ENCODE measurements at regions not wholly inside any gene's neighbourhood (a gene's known extent, or its start where the extent isn't known, plus 50 kb on each side); places are given as distances from the start of the nearest gene placed in this dataset.

DNA sequence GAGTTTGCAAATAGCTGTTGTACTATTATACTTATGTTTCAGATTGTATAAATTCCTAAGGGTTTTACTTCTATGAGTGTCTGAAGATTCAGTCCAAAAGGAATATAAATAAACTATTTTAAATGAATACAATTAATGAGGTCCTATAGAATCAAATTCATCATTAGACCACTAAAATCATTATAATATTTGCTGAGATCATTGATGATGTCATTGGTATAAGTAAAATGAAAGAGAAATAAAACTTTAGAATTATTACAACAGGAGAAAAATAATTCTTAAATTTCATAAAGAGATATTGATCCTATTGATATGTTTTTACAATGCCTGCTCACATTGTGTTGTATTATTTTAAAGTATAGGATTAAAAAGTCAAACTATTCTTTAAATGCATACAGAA, 544.0 kb upstream of the ZWINT start:
- H3K4me3 Mint-ChIP-seq, result no peak overlapping the region
- Histone ChIP-seq H3K9me3 (no peaks in the 10 kb centered on the region), H3K27ac (ENCODE audit: low read length) (no peak overlapping the region), H3K4me3 (ENCODE audit: control insufficient read depth in 1 of 2, extremely low read depth in 1 of 2, low read length in 1 of 2) (no peak overlapping the region), H3K27me3 (replicated peaks in 1 of 2; ENCODE audit: control insufficient read depth in 2 of 2, extremely low read depth in 1 of 2, insufficient read depth in 2 of 2, low read length in 1 of 2) (no peaks in the 10 kb centered on the region), H3K4me1 (ENCODE audit: control insufficient read depth in 1 of 2, extremely low read depth in 1 of 2, insufficient read depth in 2 of 2, low read length in 2 of 2) (no peaks in the 10 kb centered on the region), H3K36me3 (ENCODE audit: control insufficient read depth in 2 of 2, extremely low read depth in 1 of 2, insufficient read depth in 1 of 2, low read length in 1 of 2) (no peaks in the 10 kb centered on the region)
- ChIA-PET POLR2A (no interaction called here), CTCF (interaction anchor here in 1 of 2 donors (0.6 kb wide), 1 partner anchor 84 kb away, joined by 8 read pairs; no protein-coding TSS in a partner anchor)
- no peak overlapping the region for H3K27ac Mint-ChIP-seq
- no peaks in the 10 kb centered on the region for H3K4me1 Mint-ChIP-seq
- no peak for ATAC-seq (replicated peaks in 1 of 4)
- no peaks in the 10 kb centered on the region for H3K36me3 Mint-ChIP-seq
- peaks cover 6 to 7% (median 6%) of the 10 kb centered on the region in 3 donors for H3K9me3 Mint-ChIP-seq
- H3K27me3 Mint-ChIP-seq, result no peaks in the 10 kb centered on the region
- DNase-seq, result no peak

DNA sequence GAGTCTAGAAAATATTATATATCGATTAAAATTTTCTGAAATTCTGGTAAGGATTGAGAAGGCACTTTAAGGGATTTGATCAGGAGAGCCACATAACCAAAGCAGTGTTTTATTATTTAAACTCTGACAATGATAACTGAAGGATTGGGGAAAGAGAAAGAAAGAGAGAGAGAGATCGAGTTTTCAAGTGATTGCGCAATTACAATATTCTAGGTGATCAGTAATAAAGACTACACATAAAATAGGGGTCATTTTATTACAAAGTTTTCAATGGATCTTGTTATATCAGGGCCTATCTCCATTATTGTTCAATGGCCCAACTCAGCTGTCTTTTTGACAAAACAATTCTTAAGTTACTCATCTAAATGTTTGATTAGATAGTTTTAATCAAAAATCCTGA, 541.5 kb upstream of the ZWINT start:
- Histone ChIP-seq H3K36me3 (ENCODE audit: control insufficient read depth in 2 of 2, extremely low read depth in 1 of 2, insufficient read depth in 1 of 2, low read length in 1 of 2) (no peaks in the 10 kb centered on the region), H3K4me3 (ENCODE audit: control insufficient read depth in 1 of 2, extremely low read depth in 1 of 2, low read length in 1 of 2) (no peak overlapping the region), H3K4me1 (ENCODE audit: control insufficient read depth in 1 of 2, extremely low read depth in 1 of 2, insufficient read depth in 2 of 2, low read length in 2 of 2) (no peaks in the 10 kb centered on the region), H3K27ac (ENCODE audit: low read length) (no peak overlapping the region), H3K27me3 (replicated peaks in 1 of 2; ENCODE audit: control insufficient read depth in 2 of 2, extremely low read depth in 1 of 2, insufficient read depth in 2 of 2, low read length in 1 of 2) (no peaks in the 10 kb centered on the region), H3K9me3 (no peaks in the 10 kb centered on the region)
- no peaks in the 10 kb centered on the region for H3K4me1 Mint-ChIP-seq
- H3K4me3 Mint-ChIP-seq, result no peak overlapping the region
- no peaks in the 10 kb centered on the region for H3K36me3 Mint-ChIP-seq
- ChIA-PET POLR2A (no interaction called here), CTCF (no interaction called here)
- H3K27ac Mint-ChIP-seq, result no peak overlapping the region
- no CpG with 5 or more reads among the region's 3 CpGs for WGBS (ENCODE audit: insufficient coverage)
- no peak for DNase-seq
- no peaks in the 10 kb centered on the region for H3K27me3 Mint-ChIP-seq
- peaks cover 4 to 8% (median 8%) of the 10 kb centered on the region in 3 donors for H3K9me3 Mint-ChIP-seq
- no peak for ATAC-seq (replicated peaks in 1 of 4)

DNA sequence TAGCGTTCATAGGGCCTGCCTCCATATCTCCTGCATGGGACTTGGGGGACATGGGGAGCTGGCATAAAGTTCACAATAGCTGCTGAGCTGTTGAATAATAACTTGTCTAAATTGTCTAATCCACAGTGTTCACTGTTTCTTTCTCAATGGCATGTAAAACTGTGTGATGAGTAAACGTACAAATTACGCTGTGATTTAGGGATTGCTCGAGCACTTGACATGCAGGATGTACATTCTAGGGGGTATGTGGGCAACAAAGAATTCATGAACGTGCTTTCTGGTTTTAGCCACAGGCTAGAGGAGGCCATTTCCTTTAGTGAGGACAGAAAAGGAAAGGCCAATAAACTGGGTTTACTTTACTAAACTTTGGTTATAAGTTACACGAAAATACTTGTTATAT, 534.2 kb upstream of the ZWINT start:
- Histone ChIP-seq H3K4me3 (ENCODE audit: control insufficient read depth in 1 of 2, extremely low read depth in 1 of 2, low read length in 1 of 2) (no peak overlapping the region), H3K36me3 (ENCODE audit: control insufficient read depth in 2 of 2, extremely low read depth in 1 of 2, insufficient read depth in 1 of 2, low read length in 1 of 2) (no peaks in the 10 kb centered on the region), H3K27me3 (replicated peaks in 1 of 2; ENCODE audit: control insufficient read depth in 2 of 2, extremely low read depth in 1 of 2, insufficient read depth in 2 of 2, low read length in 1 of 2) (no peaks in the 10 kb centered on the region), H3K4me1 (ENCODE audit: control insufficient read depth in 1 of 2, extremely low read depth in 1 of 2, insufficient read depth in 2 of 2, low read length in 2 of 2) (no peaks in the 10 kb centered on the region), H3K9me3 (peaks cover 3% of the 10 kb centered on the region), H3K27ac (ENCODE audit: low read length) (no peak overlapping the region)
- no peaks in the 10 kb centered on the region for H3K4me1 Mint-ChIP-seq
- DNase-seq (no peak), ATAC-seq (replicated peaks in 1 of 4) (no peak)
- ChIA-PET POLR2A (no interaction called here), CTCF (no interaction called here)
- no peaks in the 10 kb centered on the region for H3K36me3 Mint-ChIP-seq
- H3K27me3 Mint-ChIP-seq, result no peaks in the 10 kb centered on the region
- WGBS (ENCODE audit: insufficient coverage), result 60% methylated on average over 2 of the region's 6 CpGs
- H3K27ac Mint-ChIP-seq, result no peak overlapping the region
- no peak overlapping the region for H3K4me3 Mint-ChIP-seq
- H3K9me3 Mint-ChIP-seq, result peaks cover 3 to 18% (median 10%) of the 10 kb centered on the region in 3 donors

DNA sequence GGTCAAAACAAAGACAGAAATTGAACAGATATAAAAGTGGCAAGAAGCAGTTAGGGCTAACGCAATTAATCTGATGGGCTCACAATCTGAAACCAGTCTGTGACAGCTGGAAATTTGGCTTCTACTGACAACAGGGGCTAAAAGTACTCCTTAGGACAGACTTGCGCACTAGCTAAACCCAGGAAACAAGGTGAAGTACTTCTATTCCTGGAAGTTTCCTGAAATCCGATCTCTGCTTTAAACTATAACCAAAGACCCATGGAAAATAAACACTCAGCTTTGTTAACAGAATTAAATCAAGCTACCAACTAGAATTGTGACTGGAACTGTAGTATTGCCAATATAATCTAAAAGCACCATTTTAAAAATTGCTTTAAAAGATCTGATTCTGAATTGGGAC, 520.2 kb upstream of the ZWINT start:
- no peaks in the 10 kb centered on the region for H3K27me3 Mint-ChIP-seq
- ATAC-seq (replicated peaks in 1 of 4) (no peak), DNase-seq (no peak)
- POLR2A ChIA-PET, result no interaction called here
- no peak overlapping the region for H3K27ac ChIP-seq (ENCODE audit: low read length)
- no peaks in the 10 kb centered on the region for H3K36me3 ChIP-seq (ENCODE audit: control insufficient read depth in 2 of 2, extremely low read depth in 1 of 2, insufficient read depth in 1 of 2, low read length in 1 of 2)
- H3K36me3 Mint-ChIP-seq, result no peaks in the 10 kb centered on the region
- H3K9me3 Mint-ChIP-seq, result peaks cover 9 to 17% (median 16%) of the 10 kb centered on the region in 3 donors
- H3K9me3 ChIP-seq, result peaks cover 1% of the 10 kb centered on the region
- no peak overlapping the region for H3K4me3 Mint-ChIP-seq
- no peaks in the 10 kb centered on the region for H3K4me1 Mint-ChIP-seq
- no peaks in the 10 kb centered on the region for H3K4me1 ChIP-seq (ENCODE audit: control insufficient read depth in 1 of 2, extremely low read depth in 1 of 2, insufficient read depth in 2 of 2, low read length in 2 of 2)
- H3K27ac Mint-ChIP-seq, result no peak overlapping the region
- CTCF ChIA-PET, result no interaction called here
- H3K27me3 ChIP-seq (replicated peaks in 1 of 2; ENCODE audit: control insufficient read depth in 2 of 2, extremely low read depth in 1 of 2, insufficient read depth in 2 of 2, low read length in 1 of 2), result no peaks in the 10 kb centered on the region
- H3K4me3 ChIP-seq (ENCODE audit: control insufficient read depth in 1 of 2, extremely low read depth in 1 of 2, low read length in 1 of 2), result no peak overlapping the region
- WGBS (ENCODE audit: insufficient coverage), result 90% methylated on average over 1 of the region's 3 CpGs

DNA sequence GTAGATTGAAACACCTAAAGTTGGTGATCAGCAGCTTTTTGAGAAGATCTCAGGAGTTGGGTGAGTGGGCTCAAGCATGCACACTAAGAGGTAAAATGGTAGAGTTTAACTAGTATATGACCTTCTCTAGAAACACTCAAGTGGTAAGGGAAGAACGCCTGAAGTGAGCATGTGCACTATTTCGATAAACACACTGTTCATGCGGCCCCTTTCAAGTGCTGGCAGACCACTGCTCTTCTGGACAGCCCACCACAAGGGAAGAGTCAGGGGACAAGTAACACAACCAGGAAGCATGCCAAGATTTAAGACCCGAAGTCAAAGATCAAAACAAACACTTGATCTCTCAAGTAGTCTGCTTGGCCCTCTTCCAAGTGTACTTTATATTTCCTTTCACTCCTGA, 519.5 kb upstream of the ZWINT start:
- Mint-ChIP-seq H3K4me3 (no peak overlapping the region), H3K9me3 (peaks cover 9 to 19% (median 18%) of the 10 kb centered on the region in 3 donors), H3K27ac (no peak overlapping the region), H3K27me3 (no peaks in the 10 kb centered on the region), H3K4me1 (no peaks in the 10 kb centered on the region), H3K36me3 (no peaks in the 10 kb centered on the region)
- ATAC-seq (replicated peaks in 1 of 4), result no peak
- POLR2A ChIA-PET, result no interaction called here
- no peaks in the 10 kb centered on the region for H3K27me3 ChIP-seq (replicated peaks in 1 of 2; ENCODE audit: control insufficient read depth in 2 of 2, extremely low read depth in 1 of 2, insufficient read depth in 2 of 2, low read length in 1 of 2)
- peaks cover 6% of the 10 kb centered on the region for H3K9me3 ChIP-seq
- no peak overlapping the region for H3K27ac ChIP-seq (ENCODE audit: low read length)
- H3K4me3 ChIP-seq (ENCODE audit: control insufficient read depth in 1 of 2, extremely low read depth in 1 of 2, low read length in 1 of 2), result no peak overlapping the region
- CTCF ChIA-PET, result no interaction called here
- H3K4me1 ChIP-seq (ENCODE audit: control insufficient read depth in 1 of 2, extremely low read depth in 1 of 2, insufficient read depth in 2 of 2, low read length in 2 of 2), result no peaks in the 10 kb centered on the region
- DNase-seq, result no peak
- no peaks in the 10 kb centered on the region for H3K36me3 ChIP-seq (ENCODE audit: control insufficient read depth in 2 of 2, extremely low read depth in 1 of 2, insufficient read depth in 1 of 2, low read length in 1 of 2)
- 68% methylated on average over 3 of the region's 4 CpGs for WGBS (ENCODE audit: insufficient coverage)

DNA sequence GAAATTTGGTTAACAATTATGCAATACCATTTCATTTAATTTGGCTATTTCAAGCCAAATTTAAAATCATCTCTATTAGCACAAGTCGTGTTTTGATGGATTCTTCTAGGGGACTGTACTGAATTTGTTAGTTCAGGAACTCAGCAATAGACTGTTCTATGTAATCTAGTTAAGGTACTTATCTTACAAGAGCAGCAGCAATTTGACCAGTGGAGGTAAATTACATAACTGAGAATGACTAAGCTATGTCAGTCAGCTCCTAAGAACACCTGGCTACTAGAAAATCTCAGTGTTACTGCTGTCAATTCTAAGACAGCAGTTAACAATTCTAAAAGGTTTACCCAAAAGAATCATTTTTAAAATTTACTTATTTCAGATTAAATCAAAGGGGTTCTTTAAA, 513.9 kb upstream of the ZWINT start:
- POLR2A ChIA-PET, result no interaction called here

DNA sequence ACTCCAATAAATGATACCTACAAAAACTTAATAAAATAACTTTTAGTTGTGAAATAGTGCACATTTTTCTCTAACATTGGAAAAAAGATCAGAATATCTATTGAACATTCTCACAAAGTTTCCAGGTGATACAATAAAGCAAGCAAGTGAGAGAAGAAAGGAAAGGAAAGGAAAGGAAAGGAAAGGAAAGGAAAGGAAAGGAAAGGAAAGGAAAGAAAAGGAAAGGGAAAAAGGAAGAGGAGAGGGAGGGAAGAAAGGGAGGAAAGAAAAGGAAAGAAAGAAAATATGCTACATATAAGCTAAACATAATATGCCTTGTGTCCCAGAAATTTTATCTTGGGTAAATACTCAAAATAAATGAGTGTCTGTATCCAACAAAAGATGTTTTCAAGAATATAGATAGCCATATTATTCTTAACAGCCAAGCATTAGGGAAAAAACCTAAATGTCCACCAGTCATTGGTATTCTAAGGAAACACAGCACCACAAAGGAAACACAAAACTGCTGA, 510.2 kb upstream of the ZWINT start:
- ChIA-PET CTCF (no interaction called here), POLR2A (no interaction called here)
- H3K36me3 ChIP-seq (ENCODE audit: control insufficient read depth in 2 of 2, extremely low read depth in 1 of 2, insufficient read depth in 1 of 2, low read length in 1 of 2), result no peaks in the 10 kb centered on the region
- no peaks in the 10 kb centered on the region for H3K4me1 Mint-ChIP-seq
- no peaks in the 10 kb centered on the region for H3K4me1 ChIP-seq (ENCODE audit: control insufficient read depth in 1 of 2, extremely low read depth in 1 of 2, insufficient read depth in 2 of 2, low read length in 2 of 2)
- no peak for ATAC-seq (replicated peaks in 1 of 4)
- H3K27ac Mint-ChIP-seq, result no peak overlapping the region
- no peak overlapping the region for H3K4me3 Mint-ChIP-seq
- H3K27me3 ChIP-seq (replicated peaks in 1 of 2; ENCODE audit: control insufficient read depth in 2 of 2, extremely low read depth in 1 of 2, insufficient read depth in 2 of 2, low read length in 1 of 2), result no peaks in the 10 kb centered on the region
- no peak overlapping the region for H3K27ac ChIP-seq (ENCODE audit: low read length)
- H3K9me3 ChIP-seq, result peaks cover 8% of the 10 kb centered on the region
- peaks cover 0 to 12% (median 10%) of the 10 kb centered on the region in 3 donors for H3K9me3 Mint-ChIP-seq
- no peak for DNase-seq
- H3K27me3 Mint-ChIP-seq, result no peaks in the 10 kb centered on the region
- H3K4me3 ChIP-seq (ENCODE audit: control insufficient read depth in 1 of 2, extremely low read depth in 1 of 2, low read length in 1 of 2), result no peak overlapping the region
- H3K36me3 Mint-ChIP-seq, result no peaks in the 10 kb centered on the region

More for the DNA sequence above, 513.9 kb upstream of the ZWINT start:
- Histone ChIP-seq H3K4me1 (ENCODE audit: control insufficient read depth in 1 of 2, extremely low read depth in 1 of 2, insufficient read depth in 2 of 2, low read length in 2 of 2) (no peaks in the 10 kb centered on the region), H3K27me3 (replicated peaks in 1 of 2; ENCODE audit: control insufficient read depth in 2 of 2, extremely low read depth in 1 of 2, insufficient read depth in 2 of 2, low read length in 1 of 2) (no peaks in the 10 kb centered on the region), H3K27ac (ENCODE audit: low read length) (no peak overlapping the region), H3K9me3 (peaks cover 9% of the 10 kb centered on the region), H3K36me3 (ENCODE audit: control insufficient read depth in 2 of 2, extremely low read depth in 1 of 2, insufficient read depth in 1 of 2, low read length in 1 of 2) (no peaks in the 10 kb centered on the region), H3K4me3 (ENCODE audit: control insufficient read depth in 1 of 2, extremely low read depth in 1 of 2, low read length in 1 of 2) (no peak overlapping the region)
- H3K9me3 Mint-ChIP-seq, result peaks cover 4 to 18% (median 17%) of the 10 kb centered on the region in 3 donors
- H3K27me3 Mint-ChIP-seq, result no peaks in the 10 kb centered on the region
- no CpG with 5 or more reads among the region's 1 CpG for WGBS (ENCODE audit: insufficient coverage)
- ATAC-seq (replicated peaks in 1 of 4) (no peak), DNase-seq (no peak)
- H3K4me1 Mint-ChIP-seq, result no peaks in the 10 kb centered on the region
- H3K4me3 Mint-ChIP-seq, result no peak overlapping the region
- H3K36me3 Mint-ChIP-seq, result no peaks in the 10 kb centered on the region
- CTCF ChIA-PET, result no interaction called here
- H3K27ac Mint-ChIP-seq, result no peak overlapping the region

Measured in T-cell (primary cell).